Choroid plexus epithelial cell (primary cell): ENCODE measurements at regions not wholly inside any gene's neighbourhood (a gene's known extent, or its start where the extent isn't known, plus 50 kb on each side); places are given as distances from the start of the nearest gene placed in this dataset.

Experiments
- DNase-seq: peaks from one replicate; pipeline ENCODE4 v3.0.0-alpha.2; 2010; ENCODE audit warnings: low read depth
- H3K4me3 ChIP-seq: 2 replicates; pipeline ENCODE4 v1.5.1; 2011; ENCODE audit warnings: low read depth, mild to moderate bottlenecking, control low read depth, low read length, moderate library complexity
- TF ChIP-seq, protein P1 (sequence below): conservative IDR thresholded peaks from 2 replicates; pipeline ENCODE4 v1.5.1; 2011; ENCODE audit warnings: low read depth, mild to moderate bottlenecking, control low read depth, inconsistent platforms, low read length, moderate library complexity

DNA sequence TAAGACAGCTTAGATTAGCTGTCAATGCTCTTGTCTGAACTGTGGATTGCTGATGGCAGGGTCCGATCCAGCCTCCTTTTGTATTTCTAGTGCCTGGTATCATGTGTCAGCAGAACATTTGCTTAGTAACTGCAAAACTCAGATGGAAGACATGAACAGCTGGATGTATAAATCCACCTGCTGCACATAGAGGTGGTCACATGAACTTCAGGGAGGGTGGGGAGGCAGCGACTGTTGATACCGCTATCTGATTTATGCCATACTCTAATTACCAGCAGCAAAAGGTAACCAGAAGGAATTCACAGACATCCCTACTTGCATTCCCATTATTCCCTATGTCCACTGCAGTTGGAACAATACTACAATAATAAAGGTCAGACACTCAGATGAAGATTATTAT, 1036.5 kb downstream of the NLGN4Y start:
- no peak overlapping the region for H3K4me3 ChIP-seq
- TF ChIP-seq, protein P1, sequence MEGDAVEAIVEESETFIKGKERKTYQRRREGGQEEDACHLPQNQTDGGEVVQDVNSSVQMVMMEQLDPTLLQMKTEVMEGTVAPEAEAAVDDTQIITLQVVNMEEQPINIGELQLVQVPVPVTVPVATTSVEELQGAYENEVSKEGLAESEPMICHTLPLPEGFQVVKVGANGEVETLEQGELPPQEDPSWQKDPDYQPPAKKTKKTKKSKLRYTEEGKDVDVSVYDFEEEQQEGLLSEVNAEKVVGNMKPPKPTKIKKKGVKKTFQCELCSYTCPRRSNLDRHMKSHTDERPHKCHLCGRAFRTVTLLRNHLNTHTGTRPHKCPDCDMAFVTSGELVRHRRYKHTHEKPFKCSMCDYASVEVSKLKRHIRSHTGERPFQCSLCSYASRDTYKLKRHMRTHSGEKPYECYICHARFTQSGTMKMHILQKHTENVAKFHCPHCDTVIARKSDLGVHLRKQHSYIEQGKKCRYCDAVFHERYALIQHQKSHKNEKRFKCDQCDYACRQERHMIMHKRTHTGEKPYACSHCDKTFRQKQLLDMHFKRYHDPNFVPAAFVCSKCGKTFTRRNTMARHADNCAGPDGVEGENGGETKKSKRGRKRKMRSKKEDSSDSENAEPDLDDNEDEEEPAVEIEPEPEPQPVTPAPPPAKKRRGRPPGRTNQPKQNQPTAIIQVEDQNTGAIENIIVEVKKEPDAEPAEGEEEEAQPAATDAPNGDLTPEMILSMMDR = no peak
- no peak for DNase-seq

- DNase-seq = peak; percentile 1
- TF ChIP-seq, protein P1 = no peak
- no peak overlapping the region for H3K4me3 ChIP-seq
Observed at GRCh38 chrY:15561501-15562289, 1037.4 kb downstream of the NLGN4Y start.

DNA sequence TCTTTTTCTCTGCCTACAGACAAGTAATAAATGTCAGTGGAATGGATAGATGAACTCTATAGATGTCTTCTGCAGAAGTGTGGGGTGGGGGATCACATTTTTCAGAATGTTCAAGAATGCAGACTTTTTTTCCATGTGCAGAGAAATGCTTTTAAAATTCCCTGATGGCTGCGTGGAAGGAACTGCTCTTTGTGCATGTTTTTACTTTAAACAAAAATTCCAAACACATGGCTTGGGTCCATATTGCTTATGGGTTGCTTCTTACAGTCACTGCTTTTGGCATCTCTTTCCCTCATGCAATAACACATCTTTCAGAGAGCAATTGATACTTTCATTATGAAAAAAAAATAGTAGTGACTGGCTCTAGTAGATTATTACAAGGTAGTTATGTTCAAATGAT, 1053.6 kb downstream of the NLGN4Y start:
- no peak overlapping the region for H3K4me3 ChIP-seq
- no peak for DNase-seq
- TF ChIP-seq, protein P1 = no peak

- TF ChIP-seq, protein P1 = no peak
- no peak overlapping the region for H3K4me3 ChIP-seq
- peak; percentile 10 for DNase-seq
Observed at GRCh38 chrY:15578761-15579160, 1054.4 kb downstream of the NLGN4Y start.

- no peak overlapping the region for H3K4me3 ChIP-seq
- peak; percentile 10 for DNase-seq
- TF ChIP-seq, protein P1 = peak; percentile 15
Observed at GRCh38 chrY:15579245-15579644, 1054.9 kb downstream of the NLGN4Y start.

DNA sequence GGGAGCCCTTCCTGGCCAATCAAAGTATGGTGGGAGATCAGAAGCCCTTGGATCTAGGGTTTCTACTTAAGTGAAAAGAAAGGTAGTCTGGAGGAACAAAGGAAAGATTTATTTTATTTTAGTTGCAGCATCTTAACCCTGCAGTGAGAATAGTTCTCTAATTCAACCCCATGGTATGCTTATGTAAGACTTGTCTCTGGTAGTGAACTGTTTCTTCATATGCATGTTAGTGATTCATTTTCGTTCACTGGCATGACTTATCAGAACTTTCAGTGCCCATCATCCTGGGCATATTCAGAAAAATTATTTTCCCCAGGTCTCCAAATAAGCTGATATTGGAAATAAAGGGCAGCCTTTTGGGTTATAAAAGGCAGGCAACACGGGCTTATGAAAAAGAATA, 1058.8 kb downstream of the NLGN4Y start:
- no peak overlapping the region for H3K4me3 ChIP-seq
- no peak for DNase-seq
- TF ChIP-seq, protein P1 = no peak

DNA sequence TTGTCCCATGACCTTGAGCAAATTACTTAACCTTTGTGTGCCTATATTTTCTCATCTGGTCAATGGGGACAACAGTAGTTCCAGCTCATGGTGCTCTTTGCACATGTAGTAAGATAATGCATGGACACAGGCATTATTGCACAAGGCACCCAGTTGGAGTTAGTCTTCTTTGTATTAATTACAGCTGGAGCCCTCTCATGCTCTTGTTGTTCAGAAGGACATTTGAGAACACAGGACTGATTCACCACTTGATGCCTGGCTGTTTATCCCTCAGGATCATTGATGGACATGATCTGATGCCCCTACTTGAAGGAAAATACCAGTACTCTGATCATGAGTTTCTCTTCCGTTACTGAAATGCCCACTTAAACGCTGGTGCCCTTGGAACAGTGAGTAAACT, 1068.6 kb downstream of the NLGN4Y start:
- H3K4me3 ChIP-seq = no peak overlapping the region
- no peak for DNase-seq
- TF ChIP-seq, protein P1 = no peak
